WI38 (cell line): ENCODE measurements at regions not wholly inside any gene's neighbourhood (a gene's known extent, or its start where the extent isn't known, plus 50 kb on each side); places are given as distances from the start of the nearest gene placed in this dataset.

Source experiments
- H3K4me3 ChIP-seq: 2 replicates; pipeline ENCODE4 v1.5.1; 2011; ENCODE audit warnings: low read depth, mild to moderate bottlenecking, control low read depth, low read length
- CTCF ChIP-seq: IDR thresholded peaks from 2 replicates; pipeline ENCODE4 v1.5.1; 2012; ENCODE audit warnings: low read depth, mild to moderate bottlenecking, control low read depth, low read length

- peak overlapping the region; percentile 26; the same call in 1 of the 2 replicates for H3K4me3 ChIP-seq
- no peak for TF ChIP-seq CTCF
Measured at GRCh38 chr13:26983543-26984320, 187.9 kb downstream of the USP12 start.

GRCh38 chr13:26980099-26981031 lies 191.2 kb downstream of the USP12 start:
- TF ChIP-seq CTCF = no peak
- no peak overlapping the region for H3K4me3 ChIP-seq

- TF ChIP-seq CTCF = no peak
- no peak overlapping the region for H3K4me3 ChIP-seq
Measured at GRCh38 chr13:26979334-26979733, 192.3 kb downstream of the USP12 start.

- TF ChIP-seq CTCF = no peak
- no peak overlapping the region for H3K4me3 ChIP-seq
Measured at GRCh38 chr13:26978081-26978860, 193.3 kb downstream of the USP12 start.

- H3K4me3 ChIP-seq = no peak overlapping the region
- no peak for TF ChIP-seq CTCF
Measured at GRCh38 chr13:26977541-26977940, 194.1 kb downstream of the USP12 start.

GRCh38 chr13:26976313-26976712 lies 195.3 kb downstream of the USP12 start:
- H3K4me3 ChIP-seq = no peak overlapping the region
- TF ChIP-seq CTCF = no peak
